ENCODE measurements at regions not wholly inside any gene's neighbourhood (a gene's known extent, or its start where the extent isn't known, plus 50 kb on each side); places are given as distances from the start of the nearest gene placed in this dataset.

- TF ChIP-seq YY1 (IDR thresholded peaks at IDR 0.05; ENCODE audit: low read depth, low read length): no peak
- no peak for TF ChIP-seq GABPA (IDR thresholded peaks at IDR 0.05; ENCODE audit: borderline replicate concordance, insufficient read depth, low read length)
- no peak for TF ChIP-seq JUN (IDR thresholded peaks at IDR 0.05; ENCODE audit: low read depth, low read length)
Observed at GRCh38 chr3:188962253-188963247, 209.2 kb upstream of the TPRG1 start (continued).
